KMS-11 (cell line): ENCODE measurements at regions not wholly inside any gene's neighbourhood (a gene's known extent, or its start where the extent isn't known, plus 50 kb on each side); places are given as distances from the start of the nearest gene placed in this dataset.

Source experiments
- H2AFZ ChIP-seq: fragments of 200-600 bp; sonication (generic); 2 replicates; pipeline ENCODE4 v1.6.1; 2016; ENCODE audit warnings: antibody characterized with exemption, mixed run types, low read depth
- H3K27ac ChIP-seq: fragments of 200-600 bp; sonication (generic); 2 replicates; pipeline ENCODE4 v1.6.1; 2016; ENCODE audit warnings: mild to moderate bottlenecking, mixed run types
- H3K27me3 ChIP-seq: fragments of 200-600 bp; sonication (generic); 2 replicates; pipeline ENCODE4 v1.6.1; 2017; ENCODE audit warnings: mild to moderate bottlenecking, low read depth, mixed run types, moderate library complexity; ENCODE audit not compliant: insufficient read depth
- H3K36me3 ChIP-seq: fragments of 200-600 bp; sonication (generic); 2 replicates; pipeline ENCODE4 v1.6.1; 2017; ENCODE audit warnings: mild to moderate bottlenecking, mixed run types; ENCODE audit not compliant: insufficient read depth
- H3K4me1 ChIP-seq: fragments of 200-600 bp; sonication (generic); 2 replicates; pipeline ENCODE4 v1.6.1; 2016; ENCODE audit warnings: mild to moderate bottlenecking, low read depth, mixed run types; ENCODE audit not compliant: poor library complexity, severe bottlenecking
- H3K4me2 ChIP-seq: fragments of 200-600 bp; sonication (generic); 2 replicates; pipeline ENCODE4 v1.7.0; 2016; ENCODE audit warnings: mild to moderate bottlenecking, mixed run types
- H3K4me3 ChIP-seq: fragments of 200-600 bp; sonication (generic); IDR thresholded peaks from 2 replicates; pipeline ENCODE4 v1.6.1; 2017; ENCODE audit warnings: low read depth, low read length, mixed read lengths; ENCODE audit not compliant: insufficient read depth
- H3K79me2 ChIP-seq: fragments of 200-600 bp; sonication (generic); 2 replicates; pipeline ENCODE4 v1.6.1; 2016; ENCODE audit warnings: low read depth, mixed run types; ENCODE audit not compliant: insufficient read depth
- H3K9ac ChIP-seq: fragments of 200-600 bp; sonication (generic); 2 replicates; pipeline ENCODE4 v1.6.1; 2016; ENCODE audit warnings: mild to moderate bottlenecking, mixed run types
- H4K20me1 ChIP-seq: fragments of 200-600 bp; sonication (generic); 2 replicates; pipeline ENCODE4 v1.6.1; 2016; ENCODE audit warnings: mild to moderate bottlenecking, mixed run types; ENCODE audit not compliant: insufficient read depth
- CTCF ChIP-seq: fragments of 200-600 bp; sonication (generic); conservative IDR thresholded peaks from 2 replicates; pipeline ENCODE4 v1.6.1; 2017; ENCODE audit warnings: low read depth, mild to moderate bottlenecking, antibody characterized with exemption, low read length, moderate library complexity, mixed read lengths

DNA sequence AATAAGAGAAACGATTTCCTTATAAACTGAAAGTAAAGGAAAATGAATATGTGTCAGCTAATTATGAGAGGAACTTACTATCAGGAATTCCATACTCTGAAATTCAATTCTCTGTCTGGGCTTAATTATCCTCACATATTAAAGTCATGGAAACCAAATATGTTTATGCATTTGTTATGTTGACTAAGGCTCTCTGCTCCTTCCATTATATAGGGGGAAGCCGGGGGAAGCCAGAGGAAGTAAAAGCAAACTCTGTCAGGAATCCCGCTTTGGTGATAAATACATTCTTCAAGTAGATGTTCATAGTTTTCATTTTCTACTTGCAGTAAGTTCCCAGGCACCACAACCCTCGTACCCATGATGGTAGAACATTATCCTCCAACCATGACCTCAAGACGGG lies 142.8 kb upstream of the VCX2 start:
- no peaks in the 10 kb centered on the region for H3K79me2 ChIP-seq
- H3K9ac ChIP-seq: no peak overlapping the region
- no peak overlapping the region for H2AFZ ChIP-seq
- no peaks in the 10 kb centered on the region for H3K27me3 ChIP-seq
- H3K36me3 ChIP-seq: no peaks in the 10 kb centered on the region
- no peak overlapping the region for H3K4me3 ChIP-seq
- no peaks in the 10 kb centered on the region for H4K20me1 ChIP-seq
- H3K27ac ChIP-seq: no peak overlapping the region
- no peaks in the 10 kb centered on the region for H3K4me1 ChIP-seq
- no peak for TF ChIP-seq CTCF
- H3K4me2 ChIP-seq: no peak overlapping the region

- no peak for TF ChIP-seq CTCF
- no peaks in the 10 kb centered on the region for H3K36me3 ChIP-seq
- H3K9ac ChIP-seq: no peak overlapping the region
- H3K4me3 ChIP-seq: no peak overlapping the region
- no peak overlapping the region for H2AFZ ChIP-seq
- no peaks in the 10 kb centered on the region for H3K27me3 ChIP-seq
- no peaks in the 10 kb centered on the region for H3K4me1 ChIP-seq
- no peak overlapping the region for H3K4me2 ChIP-seq
- H4K20me1 ChIP-seq: no peaks in the 10 kb centered on the region
- no peak overlapping the region for H3K27ac ChIP-seq
- H3K79me2 ChIP-seq: no peaks in the 10 kb centered on the region
Measured at GRCh38 chrX:8314881-8315280, 143.8 kb upstream of the VCX2 start.

DNA sequence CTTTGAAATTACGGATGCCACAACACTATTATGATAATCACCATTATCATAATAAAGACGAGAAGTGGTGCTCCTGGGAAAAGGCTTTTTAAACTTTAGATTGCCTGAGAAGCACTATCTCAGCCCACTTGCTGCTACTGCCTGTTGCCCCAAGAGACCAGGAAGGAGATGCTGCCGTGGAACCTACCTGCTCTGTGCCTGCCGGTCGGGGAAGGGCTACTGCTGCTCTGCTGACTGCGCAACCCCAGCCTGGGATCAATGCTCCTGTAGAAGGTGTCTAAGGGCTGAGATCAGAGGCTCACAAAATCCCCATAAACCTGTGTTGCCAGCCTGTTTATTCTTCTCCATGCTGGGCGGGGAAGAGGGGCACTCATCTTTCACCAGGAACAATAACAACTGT lies 145.3 kb upstream of the VCX3B start:
- H3K27me3 ChIP-seq: no peaks in the 10 kb centered on the region
- H3K4me1 ChIP-seq: no peaks in the 10 kb centered on the region
- H4K20me1 ChIP-seq: no peaks in the 10 kb centered on the region
- H3K79me2 ChIP-seq: no peaks in the 10 kb centered on the region
- H3K4me3 ChIP-seq: no peak overlapping the region
- H3K27ac ChIP-seq: no peak overlapping the region
- TF ChIP-seq CTCF: no peak
- H3K9ac ChIP-seq: no peak overlapping the region
- no peak overlapping the region for H2AFZ ChIP-seq
- H3K4me2 ChIP-seq: no peak overlapping the region
- no peaks in the 10 kb centered on the region for H3K36me3 ChIP-seq

- H3K4me1 ChIP-seq: no peaks in the 10 kb centered on the region
- H3K4me2 ChIP-seq: no peak overlapping the region
- H3K36me3 ChIP-seq: no peaks in the 10 kb centered on the region
- no peaks in the 10 kb centered on the region for H3K79me2 ChIP-seq
- no peak overlapping the region for H2AFZ ChIP-seq
- no peaks in the 10 kb centered on the region for H3K27me3 ChIP-seq
- no peaks in the 10 kb centered on the region for H4K20me1 ChIP-seq
- H3K4me3 ChIP-seq: no peak overlapping the region
- no peak for TF ChIP-seq CTCF
- H3K27ac ChIP-seq: no peak overlapping the region
- no peak overlapping the region for H3K9ac ChIP-seq
Measured at GRCh38 chrX:8323356-8323755, 141.3 kb upstream of the VCX3B start.
